ENCODE measurements at regions not wholly inside any gene's neighbourhood (a gene's known extent, or its start where the extent isn't known, plus 50 kb on each side); places are given as distances from the start of the nearest gene placed in this dataset.

DNA sequence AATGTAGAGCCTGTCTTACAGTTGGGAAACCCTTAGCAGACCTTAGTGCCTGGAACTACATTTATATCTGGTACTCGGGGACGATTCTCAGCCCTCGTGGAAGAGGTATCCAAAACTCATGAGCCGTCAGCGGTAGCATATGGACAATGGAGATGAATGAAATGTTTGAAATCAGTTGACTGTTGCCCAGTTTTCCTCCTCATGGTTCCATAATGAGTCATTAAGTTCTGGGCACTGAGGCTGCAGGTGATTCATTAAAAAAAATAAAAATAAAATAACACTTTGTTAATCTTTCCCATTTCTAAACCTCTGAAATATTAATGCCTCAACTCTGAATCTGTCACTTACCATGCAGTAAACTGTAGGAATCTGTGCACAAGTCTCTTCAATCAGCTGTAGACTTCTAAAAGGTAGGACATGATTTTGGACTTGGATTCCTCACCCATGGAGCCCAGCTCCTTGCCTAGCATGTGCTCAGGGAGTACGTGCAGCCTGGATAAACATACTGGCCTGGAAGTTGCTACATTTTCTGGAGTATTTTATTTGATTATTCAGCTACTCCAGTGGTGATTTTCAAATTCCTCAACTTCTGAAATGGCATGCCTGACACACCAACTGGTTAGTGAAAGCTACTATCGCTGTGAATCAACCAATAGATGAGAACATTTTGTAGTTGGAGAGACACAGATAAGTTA lies 979.2 kb downstream of the CNTNAP5 start:
- TF ChIP-seq, protein P1, sequence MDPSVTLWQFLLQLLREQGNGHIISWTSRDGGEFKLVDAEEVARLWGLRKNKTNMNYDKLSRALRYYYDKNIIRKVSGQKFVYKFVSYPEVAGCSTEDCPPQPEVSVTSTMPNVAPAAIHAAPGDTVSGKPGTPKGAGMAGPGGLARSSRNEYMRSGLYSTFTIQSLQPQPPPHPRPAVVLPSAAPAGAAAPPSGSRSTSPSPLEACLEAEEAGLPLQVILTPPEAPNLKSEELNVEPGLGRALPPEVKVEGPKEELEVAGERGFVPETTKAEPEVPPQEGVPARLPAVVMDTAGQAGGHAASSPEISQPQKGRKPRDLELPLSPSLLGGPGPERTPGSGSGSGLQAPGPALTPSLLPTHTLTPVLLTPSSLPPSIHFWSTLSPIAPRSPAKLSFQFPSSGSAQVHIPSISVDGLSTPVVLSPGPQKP (IDR thresholded peaks at IDR 0.05; ENCODE audit: borderline replicate concordance, low read depth, low read length) = no peak
- TF ChIP-seq POLR2A (IDR thresholded peaks at IDR 0.05; ENCODE audit: low read depth, low read length) (no peak), FOS (IDR thresholded peaks at IDR 0.05; ENCODE audit: low read depth, low read length) (no peak), NFE2L2 (IDR thresholded peaks at IDR 0.05; ENCODE audit: low read depth, low read length) (no peak), MXI1 (IDR thresholded peaks at IDR 0.05; ENCODE audit: borderline replicate concordance, low read depth, low read length) (no peak), CEBPB (IDR thresholded peaks at IDR 0.05; ENCODE audit: low read depth, low read length) (no peak), RFX5 (IDR thresholded peaks at IDR 0.05; ENCODE audit: low read depth, low read length) (no peak), SMC3 (IDR thresholded peaks at IDR 0.05; ENCODE audit: low read depth, low read length) (no peak), RCOR1 (IDR thresholded peaks at IDR 0.05; ENCODE audit: insufficient replicate concordance, low read length) (no peak), MAFK (IDR thresholded peaks at IDR 0.05; ENCODE audit: low read depth, low read length) (no peak)
- TF ChIP-seq, protein P2, sequence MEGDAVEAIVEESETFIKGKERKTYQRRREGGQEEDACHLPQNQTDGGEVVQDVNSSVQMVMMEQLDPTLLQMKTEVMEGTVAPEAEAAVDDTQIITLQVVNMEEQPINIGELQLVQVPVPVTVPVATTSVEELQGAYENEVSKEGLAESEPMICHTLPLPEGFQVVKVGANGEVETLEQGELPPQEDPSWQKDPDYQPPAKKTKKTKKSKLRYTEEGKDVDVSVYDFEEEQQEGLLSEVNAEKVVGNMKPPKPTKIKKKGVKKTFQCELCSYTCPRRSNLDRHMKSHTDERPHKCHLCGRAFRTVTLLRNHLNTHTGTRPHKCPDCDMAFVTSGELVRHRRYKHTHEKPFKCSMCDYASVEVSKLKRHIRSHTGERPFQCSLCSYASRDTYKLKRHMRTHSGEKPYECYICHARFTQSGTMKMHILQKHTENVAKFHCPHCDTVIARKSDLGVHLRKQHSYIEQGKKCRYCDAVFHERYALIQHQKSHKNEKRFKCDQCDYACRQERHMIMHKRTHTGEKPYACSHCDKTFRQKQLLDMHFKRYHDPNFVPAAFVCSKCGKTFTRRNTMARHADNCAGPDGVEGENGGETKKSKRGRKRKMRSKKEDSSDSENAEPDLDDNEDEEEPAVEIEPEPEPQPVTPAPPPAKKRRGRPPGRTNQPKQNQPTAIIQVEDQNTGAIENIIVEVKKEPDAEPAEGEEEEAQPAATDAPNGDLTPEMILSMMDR (conservative IDR thresholded peaks at IDR 0.05; ENCODE audit: low read depth, low read length) = no peak

All from IMR-90 (cell line).